ENCODE measurements at regions not wholly inside any gene's neighbourhood (a gene's known extent, or its start where the extent isn't known, plus 50 kb on each side); places are given as distances from the start of the nearest gene placed in this dataset.

DNA sequence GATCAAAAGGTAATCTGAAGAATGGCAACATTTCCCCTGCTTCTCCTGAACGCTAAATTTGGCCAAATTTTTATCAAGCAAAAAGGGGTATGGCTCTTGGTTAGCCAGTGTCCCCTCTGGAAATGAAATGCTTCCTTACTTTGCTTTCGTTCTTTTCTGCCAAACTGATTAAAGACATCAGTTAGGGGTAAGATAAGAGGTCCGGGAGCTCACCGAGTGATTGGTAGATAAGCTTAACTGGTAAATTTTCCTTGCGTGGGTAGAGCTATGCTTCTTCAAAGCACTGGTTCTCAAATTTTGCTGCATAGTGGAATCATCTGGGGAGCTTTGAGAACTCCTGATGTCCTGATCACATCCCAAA lies 62.7 kb upstream of the MAPRE2 start:
- no peak for DNase-seq (ENCODE audit: low read depth)

DNA sequence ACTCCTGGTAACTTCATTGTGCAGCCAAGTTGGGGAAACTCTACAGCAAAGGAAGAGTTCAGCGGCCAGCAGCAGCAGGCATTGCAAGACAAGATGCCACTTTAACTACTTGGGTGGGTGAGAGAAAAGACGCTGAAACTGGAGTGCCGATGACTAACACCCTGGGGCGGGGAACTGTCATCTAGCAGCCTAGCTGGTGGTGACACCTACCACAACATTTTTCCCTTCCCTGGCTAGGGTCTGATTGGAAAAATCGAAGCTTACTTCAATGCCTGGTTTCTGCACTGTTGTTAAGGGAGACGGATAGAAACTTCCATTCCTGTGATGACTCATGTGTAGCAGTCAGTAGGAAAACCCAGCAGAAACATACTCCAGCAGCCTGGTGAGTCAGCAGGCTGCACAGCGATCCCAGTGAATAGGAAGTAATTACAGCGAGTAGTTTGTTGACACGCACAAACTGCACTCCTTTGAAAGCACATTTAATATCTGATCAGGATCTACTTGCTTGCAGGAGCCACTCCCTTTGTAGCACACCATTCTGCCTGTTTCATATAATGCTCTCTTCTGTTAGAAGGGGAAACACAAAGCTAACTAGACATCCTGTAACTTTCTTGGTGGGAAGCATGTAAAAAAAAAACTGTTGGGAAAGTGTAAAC lies 62.1 kb upstream of the MAPRE2 start:
- DNase-seq (ENCODE audit: low read depth) = peak; percentile 50

DNA sequence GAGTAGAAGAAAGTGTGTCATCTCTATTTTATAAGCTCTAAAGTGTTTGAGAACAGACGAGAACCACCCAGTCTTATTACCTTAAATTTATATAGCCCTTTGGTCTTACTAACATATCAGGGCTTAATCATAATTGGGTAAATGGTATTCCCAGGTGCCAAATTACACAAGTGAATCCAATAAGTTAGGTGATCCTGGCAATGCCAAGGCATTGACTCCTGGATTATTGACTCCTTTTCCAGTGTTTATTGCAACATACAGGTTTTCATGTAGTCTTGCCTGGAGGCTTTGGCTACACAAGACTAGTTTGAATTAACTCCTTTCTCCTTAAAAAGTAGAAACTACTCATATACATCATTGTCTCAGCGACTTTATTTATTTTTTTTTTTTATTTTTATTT lies 59.7 kb upstream of the MAPRE2 start:
- DNase-seq (ENCODE audit: low read depth) = no peak

DNA sequence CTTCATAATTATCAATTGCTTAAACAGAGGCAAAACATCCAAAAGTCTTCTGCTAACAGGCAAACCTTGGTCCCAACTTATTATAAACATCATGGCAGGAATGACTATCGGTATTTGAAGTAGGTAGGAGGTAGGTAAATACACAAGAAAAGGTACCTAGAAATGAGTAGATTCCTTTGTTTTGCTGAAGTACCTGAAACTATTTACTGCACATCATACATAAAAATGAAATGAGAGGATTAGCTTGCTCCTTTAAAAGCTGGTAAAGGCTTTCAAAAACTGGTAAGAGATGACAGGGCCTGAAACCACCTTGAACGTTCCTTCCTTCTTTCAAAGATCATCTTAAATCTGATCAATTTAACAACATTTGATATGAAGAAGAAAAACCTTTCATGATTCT lies 55.2 kb upstream of the MAPRE2 start:
- no peak for DNase-seq (ENCODE audit: low read depth)

DNA sequence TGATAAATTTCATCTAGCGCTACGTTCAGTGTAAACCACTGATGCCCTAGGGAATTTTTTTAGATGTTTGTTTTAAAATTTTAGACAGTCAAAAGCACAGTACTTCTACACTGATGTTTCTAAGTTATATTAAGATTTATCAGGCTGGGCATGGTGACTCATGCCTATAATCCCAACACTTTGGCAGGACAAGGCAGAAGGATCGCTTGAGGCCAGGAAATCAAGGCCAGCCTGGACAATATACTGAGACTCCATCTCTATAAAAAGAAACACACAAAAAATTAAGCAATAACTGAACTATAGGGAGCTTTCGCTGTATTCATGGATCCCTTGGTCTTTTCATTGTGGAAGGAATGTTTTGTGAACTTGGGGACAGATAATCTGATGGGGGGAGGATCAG lies 50.6 kb upstream of the MAPRE2 start:
- no peak for DNase-seq (ENCODE audit: low read depth)

DNA sequence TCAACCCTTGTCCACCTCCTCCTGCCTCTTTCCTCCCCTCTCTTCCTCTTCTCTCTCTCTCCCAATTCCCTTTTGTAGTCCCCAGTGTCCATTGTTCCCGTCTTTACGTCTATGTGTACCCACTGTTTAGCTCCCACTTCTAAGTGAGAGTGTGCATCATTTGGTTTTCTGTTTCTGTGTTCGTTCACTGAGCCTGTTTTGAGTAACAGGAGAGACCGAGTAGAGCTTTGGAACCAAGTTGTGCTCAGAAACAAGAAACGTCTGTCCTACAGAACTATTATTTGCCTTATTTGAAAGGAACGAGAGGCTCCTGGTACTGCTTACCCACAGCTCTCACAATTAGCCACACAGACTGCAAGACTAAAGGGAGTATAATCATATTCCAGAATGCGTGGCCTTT lies 50.1 kb upstream of the MAPRE2 start:
- no peak for DNase-seq (ENCODE audit: low read depth)
